ENCODE measurements at regions not wholly inside any gene's neighbourhood (a gene's known extent, or its start where the extent isn't known, plus 50 kb on each side); places are given as distances from the start of the nearest gene placed in this dataset.

GRCh38 chr2:107657049-107657448 is 169.6 kb upstream of the RGPD4 start:
- H3K9me3 ChIP-seq (ENCODE audit: control insufficient read depth, insufficient read depth, low read length) = peaks cover 4% of the 10 kb centered on the region; the same call in 1 of the 2 replicates
- H3K36me3 ChIP-seq (ENCODE audit: control insufficient read depth, insufficient read depth, low read length) = no peaks in the 10 kb centered on the region
- H3K4me1 ChIP-seq (ENCODE audit: control insufficient read depth, insufficient read depth, low read length) = no peaks in the 10 kb centered on the region
- H3K27ac ChIP-seq (ENCODE audit: low read depth, low read length) = no peak overlapping the region
- no peak overlapping the region for H3K4me3 ChIP-seq (ENCODE audit: low read depth, low read length)
- H3K27me3 ChIP-seq (ENCODE audit: control insufficient read depth, insufficient read depth, low read length) = no peaks in the 10 kb centered on the region
- no peak overlapping the region for H3K9ac ChIP-seq (ENCODE audit: low read depth, low read length)

- no peaks in the 10 kb centered on the region for H3K9me3 ChIP-seq (ENCODE audit: control insufficient read depth, insufficient read depth, low read length)
- H3K27me3 ChIP-seq (ENCODE audit: control insufficient read depth, insufficient read depth, low read length) = no peaks in the 10 kb centered on the region
- H3K27ac ChIP-seq (ENCODE audit: low read depth, low read length) = no peak overlapping the region
- H3K4me1 ChIP-seq (ENCODE audit: control insufficient read depth, insufficient read depth, low read length) = no peaks in the 10 kb centered on the region
- no peak overlapping the region for H3K9ac ChIP-seq (ENCODE audit: low read depth, low read length)
- H3K4me3 ChIP-seq (ENCODE audit: low read depth, low read length) = no peak overlapping the region
- no peaks in the 10 kb centered on the region for H3K36me3 ChIP-seq (ENCODE audit: control insufficient read depth, insufficient read depth, low read length)
Measured at GRCh38 chr2:107663632-107664031, 163.1 kb upstream of the RGPD4 start.

GRCh38 chr2:107669335-107669734 is 157.4 kb upstream of the RGPD4 start:
- no peak overlapping the region for H3K4me3 ChIP-seq (ENCODE audit: low read depth, low read length)
- peaks cover 15% of the 10 kb centered on the region for H3K9me3 ChIP-seq (ENCODE audit: control insufficient read depth, insufficient read depth, low read length)
- H3K9ac ChIP-seq (ENCODE audit: low read depth, low read length) = no peak overlapping the region
- no peaks in the 10 kb centered on the region for H3K27me3 ChIP-seq (ENCODE audit: control insufficient read depth, insufficient read depth, low read length)
- no peak overlapping the region for H3K27ac ChIP-seq (ENCODE audit: low read depth, low read length)
- H3K4me1 ChIP-seq (ENCODE audit: control insufficient read depth, insufficient read depth, low read length) = no peaks in the 10 kb centered on the region
- no peaks in the 10 kb centered on the region for H3K36me3 ChIP-seq (ENCODE audit: control insufficient read depth, insufficient read depth, low read length)

- Histone ChIP-seq H3K9ac (ENCODE audit: low read depth, low read length) (no peak overlapping the region), H3K4me1 (ENCODE audit: control insufficient read depth, insufficient read depth, low read length) (peaks cover 10% of the 10 kb centered on the region; the same call in 1 of the 2 replicates), H3K27ac (ENCODE audit: low read depth, low read length) (no peak overlapping the region), H3K27me3 (ENCODE audit: control insufficient read depth, insufficient read depth, low read length) (no peaks in the 10 kb centered on the region), H3K9me3 (ENCODE audit: control insufficient read depth, insufficient read depth, low read length) (no peaks in the 10 kb centered on the region), H3K4me3 (ENCODE audit: low read depth, low read length) (no peak overlapping the region), H3K36me3 (ENCODE audit: control insufficient read depth, insufficient read depth, low read length) (no peaks in the 10 kb centered on the region)
Measured at GRCh38 chr2:107681936-107682335, 144.8 kb upstream of the RGPD4 start.

GRCh38 chr2:107684421-107684820 is 142.3 kb upstream of the RGPD4 start:
- Histone ChIP-seq H3K27ac (ENCODE audit: low read depth, low read length) (no peak overlapping the region), H3K27me3 (ENCODE audit: control insufficient read depth, insufficient read depth, low read length) (no peaks in the 10 kb centered on the region), H3K4me1 (ENCODE audit: control insufficient read depth, insufficient read depth, low read length) (peaks cover 10% of the 10 kb centered on the region; the same call in 1 of the 2 replicates), H3K9me3 (ENCODE audit: control insufficient read depth, insufficient read depth, low read length) (no peaks in the 10 kb centered on the region), H3K36me3 (ENCODE audit: control insufficient read depth, insufficient read depth, low read length) (no peaks in the 10 kb centered on the region), H3K9ac (ENCODE audit: low read depth, low read length) (no peak overlapping the region), H3K4me3 (ENCODE audit: low read depth, low read length) (no peak overlapping the region)

GRCh38 chr2:107685421-107685986 is 141.2 kb upstream of the RGPD4 start:
- Histone ChIP-seq H3K9ac (ENCODE audit: low read depth, low read length) (no peak overlapping the region), H3K27me3 (ENCODE audit: control insufficient read depth, insufficient read depth, low read length) (no peaks in the 10 kb centered on the region), H3K4me1 (ENCODE audit: control insufficient read depth, insufficient read depth, low read length) (peaks cover 10% of the 10 kb centered on the region; the same call in 1 of the 2 replicates), H3K27ac (ENCODE audit: low read depth, low read length) (no peak overlapping the region), H3K9me3 (ENCODE audit: control insufficient read depth, insufficient read depth, low read length) (no peaks in the 10 kb centered on the region), H3K4me3 (ENCODE audit: low read depth, low read length) (no peak overlapping the region), H3K36me3 (ENCODE audit: control insufficient read depth, insufficient read depth, low read length) (no peaks in the 10 kb centered on the region)

- H3K27ac ChIP-seq (ENCODE audit: low read depth, low read length) = no peak overlapping the region
- no peaks in the 10 kb centered on the region for H3K9me3 ChIP-seq (ENCODE audit: control insufficient read depth, insufficient read depth, low read length)
- peaks cover 10% of the 10 kb centered on the region; the same call in 1 of the 2 replicates for H3K4me1 ChIP-seq (ENCODE audit: control insufficient read depth, insufficient read depth, low read length)
- no peak overlapping the region for H3K9ac ChIP-seq (ENCODE audit: low read depth, low read length)
- H3K36me3 ChIP-seq (ENCODE audit: control insufficient read depth, insufficient read depth, low read length) = no peaks in the 10 kb centered on the region
- no peaks in the 10 kb centered on the region for H3K27me3 ChIP-seq (ENCODE audit: control insufficient read depth, insufficient read depth, low read length)
- no peak overlapping the region for H3K4me3 ChIP-seq (ENCODE audit: low read depth, low read length)
Measured at GRCh38 chr2:107687073-107687472, 139.6 kb upstream of the RGPD4 start.

- H3K9me3 ChIP-seq (ENCODE audit: control insufficient read depth, insufficient read depth, low read length) = no peaks in the 10 kb centered on the region
- no peak overlapping the region for H3K27ac ChIP-seq (ENCODE audit: low read depth, low read length)
- H3K27me3 ChIP-seq (ENCODE audit: control insufficient read depth, insufficient read depth, low read length) = no peaks in the 10 kb centered on the region
- H3K4me3 ChIP-seq (ENCODE audit: low read depth, low read length) = no peak overlapping the region
- no peaks in the 10 kb centered on the region for H3K36me3 ChIP-seq (ENCODE audit: control insufficient read depth, insufficient read depth, low read length)
- no peak overlapping the region for H3K9ac ChIP-seq (ENCODE audit: low read depth, low read length)
- H3K4me1 ChIP-seq (ENCODE audit: control insufficient read depth, insufficient read depth, low read length) = peaks cover 10% of the 10 kb centered on the region; the same call in 1 of the 2 replicates
Measured at GRCh38 chr2:107688135-107688534, 138.6 kb upstream of the RGPD4 start.

- Histone ChIP-seq H3K4me3 (ENCODE audit: low read depth, low read length) (no peak overlapping the region), H3K9me3 (ENCODE audit: control insufficient read depth, insufficient read depth, low read length) (no peaks in the 10 kb centered on the region), H3K27ac (ENCODE audit: low read depth, low read length) (no peak overlapping the region), H3K27me3 (ENCODE audit: control insufficient read depth, insufficient read depth, low read length) (no peaks in the 10 kb centered on the region), H3K9ac (ENCODE audit: low read depth, low read length) (no peak overlapping the region), H3K36me3 (ENCODE audit: control insufficient read depth, insufficient read depth, low read length) (no peaks in the 10 kb centered on the region), H3K4me1 (ENCODE audit: control insufficient read depth, insufficient read depth, low read length) (peaks cover 5% of the 10 kb centered on the region; the same call in 1 of the 2 replicates)
Measured at GRCh38 chr2:107693604-107694003, 133.1 kb upstream of the RGPD4 start.

GRCh38 chr2:107694667-107695066 is 132.0 kb upstream of the RGPD4 start:
- no peak overlapping the region for H3K27ac ChIP-seq (ENCODE audit: low read depth, low read length)
- peaks cover 5% of the 10 kb centered on the region; the same call in 1 of the 2 replicates for H3K4me1 ChIP-seq (ENCODE audit: control insufficient read depth, insufficient read depth, low read length)
- H3K36me3 ChIP-seq (ENCODE audit: control insufficient read depth, insufficient read depth, low read length) = no peaks in the 10 kb centered on the region
- no peak overlapping the region for H3K9ac ChIP-seq (ENCODE audit: low read depth, low read length)
- H3K27me3 ChIP-seq (ENCODE audit: control insufficient read depth, insufficient read depth, low read length) = no peaks in the 10 kb centered on the region
- no peak overlapping the region for H3K4me3 ChIP-seq (ENCODE audit: low read depth, low read length)
- H3K9me3 ChIP-seq (ENCODE audit: control insufficient read depth, insufficient read depth, low read length) = no peaks in the 10 kb centered on the region

GRCh38 chr2:107697385-107697784 is 129.3 kb upstream of the RGPD4 start:
- Histone ChIP-seq H3K4me1 (ENCODE audit: control insufficient read depth, insufficient read depth, low read length) (peaks cover 11% of the 10 kb centered on the region; the same call in 1 of the 2 replicates), H3K9ac (ENCODE audit: low read depth, low read length) (no peak overlapping the region), H3K27me3 (ENCODE audit: control insufficient read depth, insufficient read depth, low read length) (no peaks in the 10 kb centered on the region), H3K4me3 (ENCODE audit: low read depth, low read length) (no peak overlapping the region), H3K36me3 (ENCODE audit: control insufficient read depth, insufficient read depth, low read length) (no peaks in the 10 kb centered on the region), H3K27ac (ENCODE audit: low read depth, low read length) (no peak overlapping the region), H3K9me3 (ENCODE audit: control insufficient read depth, insufficient read depth, low read length) (no peaks in the 10 kb centered on the region)

All from HUES48 (cell line).